CD4-positive, alpha-beta T cell (primary cell): ENCODE measurements at regions not wholly inside any gene's neighbourhood (a gene's known extent, or its start where the extent isn't known, plus 50 kb on each side); places are given as distances from the start of the nearest gene placed in this dataset.

Source experiments
- ATAC-seq: fragments of 200-7000 bp; cut with Tn5 transposase; one replicate; pipeline ENCODE4 v1.10.0; 2022; ENCODE audit warnings: mild to moderate bottlenecking; ENCODE audit not compliant: poor library complexity
- CTCF ChIA-PET: fragments of 350-600 bp; sonication (Branson Sonifier 250); formaldehyde crosslinking; loops from one replicate; lab custom pipeline; 2021; ENCODE audit warnings: antibody characterized with exemption, inconsistent platforms; lab: Charles Lee
- POLR2A ChIA-PET: fragments of 350-600 bp; sonication (Branson Sonifier 250); formaldehyde crosslinking; loops from one replicate; lab custom pipeline; 2021; ENCODE audit warnings: antibody characterized with exemption, inconsistent platforms; lab: Charles Lee
- DNase-seq, 14 experiments: peaks; one replicate each; pipeline ENCODE4 v3.0.0-alpha.2; 2013 to 2020; ENCODE audit warnings: mixed read lengths in 2 of 14
- H3K27ac ChIP-seq, 2 donors: one replicate each; pipeline versions ENCODE4 v1.5.1 to v1.7.0; 2013; ENCODE audit warnings: low read length in 2 of 2, low read depth in 1 of 2, mild to moderate bottlenecking in 1 of 2
- H3K27me3 ChIP-seq, 2 experiments: 1 replicate in 1 of 2; 2 replicates in 1 of 2; pipeline versions ENCODE4 v1.6.1 to v1.7.0; 2013; ENCODE audit warnings: low read length in 2 of 2, control low read depth in 1 of 2, mild to moderate bottlenecking in 1 of 2, moderate library complexity in 1 of 2; ENCODE audit not compliant: insufficient read depth in 2 of 2, control insufficient read depth in 1 of 2
- H3K36me3 ChIP-seq: one replicate; pipeline ENCODE4 v1.6.1; 2013; ENCODE audit warnings: low read length, control low read depth; ENCODE audit not compliant: insufficient read depth
- H3K4me1 ChIP-seq: one replicate; pipeline ENCODE4 v1.6.1; 2013; ENCODE audit warnings: low read length, control low read depth; ENCODE audit not compliant: insufficient read depth
- H3K4me3 ChIP-seq: one replicate; pipeline ENCODE4 v1.5.1; 2013; ENCODE audit warnings: mild to moderate bottlenecking, low read length, moderate library complexity
- H3K9me3 ChIP-seq, 2 experiments: 1 replicate in 1 of 2; 2 replicates in 1 of 2; pipeline versions ENCODE4 v1.6.1 to v1.7.0; 2013; ENCODE audit warnings: low read length in 2 of 2, mild to moderate bottlenecking in 2 of 2, control low read depth in 1 of 2, moderate library complexity in 1 of 2; ENCODE audit not compliant: control insufficient read depth in 1 of 2, insufficient read depth in 1 of 2
- H3K27ac Mint-ChIP-seq: one replicate; pipeline ENCODE4 v1.8.0; 2020; ENCODE audit warnings: mixed read lengths
- H3K27me3 Mint-ChIP-seq: one replicate; pipeline ENCODE4 v1.8.0; 2021; ENCODE audit warnings: mixed read lengths
- H3K36me3 Mint-ChIP-seq: one replicate; pipeline ENCODE4 v1.8.0; 2021; ENCODE audit warnings: low read depth, mixed read lengths
- H3K4me1 Mint-ChIP-seq: one replicate; pipeline ENCODE4 v1.8.0; 2021; ENCODE audit warnings: low read depth, mixed read lengths
- H3K4me3 Mint-ChIP-seq: one replicate; pipeline ENCODE4 v1.8.0; 2020; ENCODE audit warnings: mild to moderate bottlenecking, mixed read lengths
- H3K9me3 Mint-ChIP-seq: one replicate; pipeline ENCODE4 v1.8.0; 2020; ENCODE audit warnings: mixed read lengths
- intact Hi-C, 2 experiments: fragments of 100-400 bp; cut with DNase I in 1 of 2; cut with micrococcal nuclease in 1 of 2; formaldehyde crosslinking; loops; one replicate each; pipeline versions ENCODE4 v1.15.1 to v1.9.0; 2023 to 2025; cut with DNase I, micrococcal nuclease
- TF ChIP-seq, protein P1 (sequence below): fragments of 200-600 bp; IDR thresholded peaks from one replicate; pipeline ENCODE4 v1.8.0; 2022; ENCODE audit warnings: antibody characterized with exemption, mild to moderate bottlenecking

DNA sequence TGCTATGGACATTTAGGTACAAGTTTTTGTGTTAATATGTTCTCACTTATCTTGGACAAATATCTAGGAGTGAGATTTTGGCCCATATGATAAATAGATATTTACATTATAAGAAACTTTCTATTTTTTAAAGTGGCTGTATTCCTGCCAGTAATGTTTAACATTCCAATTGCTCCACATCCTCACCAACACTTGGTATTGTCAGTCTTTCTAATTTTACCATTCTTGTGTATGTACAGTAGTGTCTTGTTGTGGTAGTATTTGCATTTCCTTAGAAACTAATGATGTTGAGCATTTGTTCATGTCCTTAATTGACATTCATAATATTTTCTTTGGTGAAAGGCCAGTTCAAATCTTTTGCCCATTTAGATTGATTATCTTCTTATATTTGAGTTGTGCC, 171.4 kb upstream of the TSHZ3 start:
- peaks cover 14% of the 10 kb centered on the region for H3K9me3 Mint-ChIP-seq

DNA sequence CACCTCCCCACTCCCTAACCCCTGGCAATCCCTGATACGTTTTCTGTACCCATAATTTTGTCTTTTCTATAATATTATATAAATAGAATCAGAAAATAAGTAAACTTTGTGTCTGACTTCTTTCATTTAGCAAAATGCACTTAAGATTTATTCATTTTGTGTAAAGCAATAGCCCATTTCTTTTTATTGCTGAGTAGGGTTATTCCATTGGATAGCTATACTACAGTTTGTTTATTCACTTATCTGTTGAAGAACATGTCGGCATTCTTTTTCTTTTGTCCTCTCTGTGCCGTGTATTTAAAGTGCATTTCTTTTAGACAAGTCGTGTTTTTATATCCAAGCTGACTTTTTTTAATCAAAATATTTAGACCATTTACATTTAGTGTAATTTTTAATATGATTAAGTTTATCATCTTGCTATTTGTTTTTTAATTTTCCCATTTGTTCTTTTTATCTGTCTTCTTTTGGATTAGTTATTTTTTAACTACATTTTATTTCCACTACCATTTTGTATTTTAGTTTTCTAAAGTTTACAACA, 176.4 kb upstream of the TSHZ3 start:
- POLR2A ChIA-PET = no interaction called here
- Mint-ChIP-seq H3K36me3 (no peaks in the 10 kb centered on the region), H3K4me1 (no peaks in the 10 kb centered on the region), H3K9me3 (peaks cover 12% of the 10 kb centered on the region), H3K27ac (no peak overlapping the region), H3K4me3 (no peak overlapping the region), H3K27me3 (no peaks in the 10 kb centered on the region)
- no peaks in the 10 kb centered on the region for H3K27me3 ChIP-seq
- no peak for ATAC-seq
- DNase-seq = no peak
- intact Hi-C loops = no loop called here
- TF ChIP-seq, protein P1, sequence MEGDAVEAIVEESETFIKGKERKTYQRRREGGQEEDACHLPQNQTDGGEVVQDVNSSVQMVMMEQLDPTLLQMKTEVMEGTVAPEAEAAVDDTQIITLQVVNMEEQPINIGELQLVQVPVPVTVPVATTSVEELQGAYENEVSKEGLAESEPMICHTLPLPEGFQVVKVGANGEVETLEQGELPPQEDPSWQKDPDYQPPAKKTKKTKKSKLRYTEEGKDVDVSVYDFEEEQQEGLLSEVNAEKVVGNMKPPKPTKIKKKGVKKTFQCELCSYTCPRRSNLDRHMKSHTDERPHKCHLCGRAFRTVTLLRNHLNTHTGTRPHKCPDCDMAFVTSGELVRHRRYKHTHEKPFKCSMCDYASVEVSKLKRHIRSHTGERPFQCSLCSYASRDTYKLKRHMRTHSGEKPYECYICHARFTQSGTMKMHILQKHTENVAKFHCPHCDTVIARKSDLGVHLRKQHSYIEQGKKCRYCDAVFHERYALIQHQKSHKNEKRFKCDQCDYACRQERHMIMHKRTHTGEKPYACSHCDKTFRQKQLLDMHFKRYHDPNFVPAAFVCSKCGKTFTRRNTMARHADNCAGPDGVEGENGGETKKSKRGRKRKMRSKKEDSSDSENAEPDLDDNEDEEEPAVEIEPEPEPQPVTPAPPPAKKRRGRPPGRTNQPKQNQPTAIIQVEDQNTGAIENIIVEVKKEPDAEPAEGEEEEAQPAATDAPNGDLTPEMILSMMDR = no peak
- H3K4me1 ChIP-seq = no peaks in the 10 kb centered on the region
- no peaks in the 10 kb centered on the region for H3K36me3 ChIP-seq
- no peak overlapping the region for H3K4me3 ChIP-seq
- CTCF ChIA-PET = no interaction called here
- H3K27ac ChIP-seq = no peak overlapping the region
- peaks cover 9 to 29% of the 10 kb centered on the region in 2 experiments for H3K9me3 ChIP-seq

More for the DNA sequence above, 171.4 kb upstream of the TSHZ3 start:
- Mint-ChIP-seq H3K27ac (no peak overlapping the region), H3K27me3 (no peaks in the 10 kb centered on the region), H3K36me3 (no peaks in the 10 kb centered on the region), H3K4me3 (no peak overlapping the region), H3K4me1 (no peaks in the 10 kb centered on the region)
- Histone ChIP-seq H3K27ac (no peak overlapping the region), H3K27me3 (no peaks in the 10 kb centered on the region), H3K9me3 (peaks cover 16 to 18% of the 10 kb centered on the region in 2 experiments), H3K4me1 (no peaks in the 10 kb centered on the region), H3K36me3 (no peaks in the 10 kb centered on the region), H3K4me3 (no peak overlapping the region)
- no peak for DNase-seq
- ChIA-PET CTCF (interaction anchor here (1.9 kb wide), 1 partner anchor 13 kb away, joined by 4 read pairs; no protein-coding TSS in a partner anchor), POLR2A (no interaction called here)
- TF ChIP-seq, protein P1 = no peak
- ATAC-seq = no peak
- intact Hi-C loops = no loop called here

DNA sequence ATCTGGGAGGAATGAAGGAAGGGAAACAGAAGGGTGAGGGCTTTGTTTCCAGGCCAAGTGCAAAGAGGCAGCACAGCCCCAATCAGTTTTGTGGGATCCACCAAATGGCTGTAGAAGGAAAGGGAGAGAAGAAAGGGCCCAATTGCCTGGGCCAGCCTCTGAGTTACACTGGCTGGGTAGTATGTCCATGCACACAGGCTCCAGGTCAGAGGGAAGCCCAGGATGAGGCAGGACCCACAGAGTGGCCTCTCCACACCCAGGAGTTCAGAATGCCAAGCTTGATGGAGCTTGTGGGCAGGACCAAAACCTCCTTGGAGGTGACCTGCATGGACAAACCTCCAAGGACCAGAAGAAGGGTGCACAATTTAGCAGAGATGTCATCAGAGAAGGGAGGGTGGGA, 178.2 kb upstream of the TSHZ3 start:
- no peak overlapping the region for H3K27ac ChIP-seq
- no peaks in the 10 kb centered on the region for H3K27me3 ChIP-seq
- DNase-seq (no peak), ATAC-seq (no peak)
- H3K27ac Mint-ChIP-seq = no peak overlapping the region
- no peaks in the 10 kb centered on the region for H3K4me1 ChIP-seq
- H3K36me3 Mint-ChIP-seq = no peaks in the 10 kb centered on the region
- H3K4me1 Mint-ChIP-seq = no peaks in the 10 kb centered on the region
- no peak overlapping the region for H3K4me3 Mint-ChIP-seq
- ChIA-PET CTCF (no interaction called here), POLR2A (interaction anchor here (0.6 kb wide), 1 partner anchor 29 kb away, joined by 3 read pairs; no protein-coding TSS in a partner anchor)
- peaks cover 3% of the 10 kb centered on the region for H3K9me3 Mint-ChIP-seq
- no peaks in the 10 kb centered on the region for H3K27me3 Mint-ChIP-seq
- no peaks in the 10 kb centered on the region for H3K36me3 ChIP-seq
- intact Hi-C loops = no loop called here
- TF ChIP-seq, protein P1 = no peak
- no peak overlapping the region for H3K4me3 ChIP-seq
- H3K9me3 ChIP-seq = peaks cover 9 to 27% of the 10 kb centered on the region in 2 experiments
